Right atrium auricular region (tissue), 2 donors: ENCODE measurements at regions not wholly inside any gene's neighbourhood (a gene's known extent, or its start where the extent isn't known, plus 50 kb on each side); places are given as distances from the start of the nearest gene placed in this dataset.
"Not testable (repeated sequence)": the region's sequence is repeated elsewhere in the genome, so short reads cannot be mapped to it uniquely, and the experiment has no call there.

Source experiments
- DNase-seq: peaks from one replicate; pipeline ENCODE4 v3.0.0-alpha.2; 2019; ENCODE audit warnings: low spot score
- H3K27ac ChIP-seq, 2 donors: fragments of 200-600 bp; sonication (generic); 1 replicate in 1 of 2; 2 replicates in 1 of 2; pipeline ENCODE4 v1.5.1; 2016 to 2019
- H3K27me3 ChIP-seq, 2 donors: fragments of 200-600 bp; sonication (generic); one replicate each; pipeline versions ENCODE4 v1.5.1 to v1.6.0; 2017 to 2019
- H3K36me3 ChIP-seq: fragments of 200-600 bp; sonication (generic); one replicate; pipeline ENCODE4 v1.5.1; 2016
- H3K4me1 ChIP-seq, 2 donors: fragments of 200-600 bp; sonication (generic); one replicate each; pipeline versions ENCODE4 v1.5.1 to v1.6.0; 2017 to 2019
- H3K4me3 ChIP-seq, 2 donors: fragments of 200-600 bp; sonication (generic); 1 replicate in 1 of 2; 2 replicates in 1 of 2; pipeline ENCODE4 v1.5.1; 2017 to 2019; ENCODE audit warnings: mild to moderate bottlenecking in 1 of 2, moderate library complexity in 1 of 2
- H3K9me3 ChIP-seq, 2 donors: fragments of 200-600 bp; sonication (generic); one replicate each; pipeline ENCODE4 v1.5.1; 2019
- TF ChIP-seq, protein P1 (sequence below), 2 donors: fragments of 200-600 bp; sonication (generic); IDR thresholded peaks; one replicate each; pipeline ENCODE4 v1.5.1; 2019; ENCODE audit warnings: antibody characterized with exemption in 2 of 2

- no peaks in the 10 kb centered on the region for H3K36me3 ChIP-seq
- no peaks in the 10 kb centered on the region for H3K9me3 ChIP-seq
- DNase-seq = no peak
- no peaks in the 10 kb centered on the region for H3K4me1 ChIP-seq
- H3K27me3 ChIP-seq = no peaks in the 10 kb centered on the region
- no peak overlapping the region for H3K4me3 ChIP-seq
- TF ChIP-seq, protein P1, sequence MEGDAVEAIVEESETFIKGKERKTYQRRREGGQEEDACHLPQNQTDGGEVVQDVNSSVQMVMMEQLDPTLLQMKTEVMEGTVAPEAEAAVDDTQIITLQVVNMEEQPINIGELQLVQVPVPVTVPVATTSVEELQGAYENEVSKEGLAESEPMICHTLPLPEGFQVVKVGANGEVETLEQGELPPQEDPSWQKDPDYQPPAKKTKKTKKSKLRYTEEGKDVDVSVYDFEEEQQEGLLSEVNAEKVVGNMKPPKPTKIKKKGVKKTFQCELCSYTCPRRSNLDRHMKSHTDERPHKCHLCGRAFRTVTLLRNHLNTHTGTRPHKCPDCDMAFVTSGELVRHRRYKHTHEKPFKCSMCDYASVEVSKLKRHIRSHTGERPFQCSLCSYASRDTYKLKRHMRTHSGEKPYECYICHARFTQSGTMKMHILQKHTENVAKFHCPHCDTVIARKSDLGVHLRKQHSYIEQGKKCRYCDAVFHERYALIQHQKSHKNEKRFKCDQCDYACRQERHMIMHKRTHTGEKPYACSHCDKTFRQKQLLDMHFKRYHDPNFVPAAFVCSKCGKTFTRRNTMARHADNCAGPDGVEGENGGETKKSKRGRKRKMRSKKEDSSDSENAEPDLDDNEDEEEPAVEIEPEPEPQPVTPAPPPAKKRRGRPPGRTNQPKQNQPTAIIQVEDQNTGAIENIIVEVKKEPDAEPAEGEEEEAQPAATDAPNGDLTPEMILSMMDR (IDR thresholded peaks at IDR 0.05) = no peak
- no peak overlapping the region for H3K27ac ChIP-seq
Observed at GRCh38 chr14:83184531-83184930, 1650.9 kb upstream of the SEL1L start.

- not testable (repeated sequence) for H3K4me3 ChIP-seq, H3K27me3 ChIP-seq, H3K9me3 ChIP-seq, H3K27ac ChIP-seq, H3K36me3 ChIP-seq, H3K4me1 ChIP-seq, DNase-seq
Observed at GRCh38 chr14:83188311-83188710, 1654.7 kb upstream of the SEL1L start.

GRCh38 chr14:83196236-83196635 is 1662.6 kb upstream of the SEL1L start:
- Histone ChIP-seq H3K4me1 (no peaks in the 10 kb centered on the region), H3K27me3 (no peaks in the 10 kb centered on the region), H3K4me3 (no peak overlapping the region), H3K9me3 (no peaks in the 10 kb centered on the region), H3K27ac (no peak overlapping the region), H3K36me3 (no peaks in the 10 kb centered on the region)
- TF ChIP-seq, protein P1 (IDR thresholded peaks at IDR 0.05) = no peak
- no peak for DNase-seq

DNA sequence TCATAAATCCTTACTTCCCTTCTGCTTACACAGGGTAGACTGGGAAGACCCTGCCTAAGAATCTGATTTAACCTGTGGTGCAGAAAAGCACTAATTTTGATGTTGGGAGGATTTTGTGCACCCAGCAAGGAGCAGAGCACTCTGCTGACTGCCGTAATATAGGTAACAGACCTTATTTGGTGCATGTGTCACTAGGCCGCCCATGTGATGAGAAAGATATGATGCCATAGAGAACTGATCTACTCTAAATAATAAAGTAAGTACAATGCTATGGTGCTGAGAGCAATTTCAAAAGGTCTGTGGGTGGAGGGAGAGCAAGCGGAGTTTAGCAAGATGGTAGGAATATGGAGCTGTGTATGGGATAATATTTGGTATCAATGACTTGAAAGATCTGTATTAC is 1663.6 kb upstream of the SEL1L start:
- Histone ChIP-seq H3K4me1 (no peaks in the 10 kb centered on the region), H3K36me3 (no peaks in the 10 kb centered on the region), H3K27ac (no peak overlapping the region), H3K9me3 (no peaks in the 10 kb centered on the region), H3K4me3 (no peak overlapping the region), H3K27me3 (no peaks in the 10 kb centered on the region)
- TF ChIP-seq, protein P1 (IDR thresholded peaks at IDR 0.05) = no peak
- no peak for DNase-seq

GRCh38 chr14:83207550-83207949 is 1673.9 kb upstream of the SEL1L start:
- H3K4me1 ChIP-seq = no peaks in the 10 kb centered on the region
- TF ChIP-seq, protein P1 (IDR thresholded peaks at IDR 0.05) = no peak
- H3K4me3 ChIP-seq = no peak overlapping the region
- H3K36me3 ChIP-seq = no peaks in the 10 kb centered on the region
- no peaks in the 10 kb centered on the region for H3K9me3 ChIP-seq
- no peak overlapping the region for H3K27ac ChIP-seq
- DNase-seq = no peak
- no peaks in the 10 kb centered on the region for H3K27me3 ChIP-seq

GRCh38 chr14:83208341-83208740 is 1674.7 kb upstream of the SEL1L start:
- Histone ChIP-seq H3K36me3 (no peaks in the 10 kb centered on the region), H3K9me3 (no peaks in the 10 kb centered on the region), H3K4me1 (no peaks in the 10 kb centered on the region), H3K27ac (no peak overlapping the region), H3K4me3 (no peak overlapping the region), H3K27me3 (no peaks in the 10 kb centered on the region)
- no peak for DNase-seq
- TF ChIP-seq, protein P1 (IDR thresholded peaks at IDR 0.05) = no peak
